Peyer's patch (tissue), 4 donors: ENCODE measurements at regions not wholly inside any gene's neighbourhood (a gene's known extent, or its start where the extent isn't known, plus 50 kb on each side); places are given as distances from the start of the nearest gene placed in this dataset.

Experiments
- CTCF ChIP-seq, 6 experiments: fragments of 450-650 bp in 4 of 6; fragments of 200-600 bp in 2 of 6; sonication (generic) in 1 of 6; IDR thresholded peaks; one replicate each; pipeline ENCODE4 v1.5.1; 2017 to 2019; ENCODE audit warnings: antibody characterized with exemption in 6 of 6, mild to moderate bottlenecking in 3 of 6, moderate library complexity in 1 of 6
- POLR2A ChIP-seq, 2 donors: fragments of 450-650 bp; IDR thresholded peaks; one replicate each; pipeline ENCODE4 v1.5.1; 2017; ENCODE audit warnings: antibody characterized with exemption in 2 of 2, mild to moderate bottlenecking in 2 of 2, moderate library complexity in 2 of 2

GRCh38 chr1:87949711-87950110, 621.0 kb downstream of the LMO4 start:
- TF ChIP-seq CTCF (IDR thresholded peaks at IDR 0.05) (no peak), POLR2A (IDR thresholded peaks at IDR 0.05) (no peak)
